K562 (cell line): ENCODE measurements at regions not wholly inside any gene's neighbourhood (a gene's known extent, or its start where the extent isn't known, plus 50 kb on each side); places are given as distances from the start of the nearest gene placed in this dataset.

Experiments used
- ATAC-seq: fragments of 200-7000 bp; cut with Tn5 transposase; 3 replicates; pipeline ENCODE4 v1.9.1; 2020; ENCODE audit warnings: moderate library complexity
- BruUV-seq: library from RNA; stranded (reverse); fragments of 400-500 nt; replicated peaks from 2 replicates; lab custom pipeline; 2021; lab: Mats Ljungman, UMichigan
- CTCF ChIA-PET: fragments of 300-600 bp; formaldehyde crosslinking; extraction: SDS; loops from one replicate; lab custom pipeline; 2021; ENCODE audit warnings: low intra/inter-chr PET ratio; lab: Yijun Ruan, JAX
- POLR2A ChIA-PET: fragments of 300-600, 350-650 bp; sonication (Branson Sonifier 250); formaldehyde crosslinking; extraction: SDS; loops from one replicate; lab custom pipeline; 2021; ENCODE audit warnings: antibody characterized with exemption, inconsistent platforms; lab: Yijun Ruan, JAX
- DNase-seq, 4 experiments: peaks; one replicate each; pipeline versions ENCODE4 v3.0.0 to v3.0.0-alpha.2; 2011 to 2018; ENCODE audit warnings: low spot score in 3 of 4, mixed read lengths in 3 of 4; ENCODE audit errors: extremely low read depth in 1 of 4
- FAIRE-seq: peaks from 2 replicates; lab custom pipeline; 2011; peaks lifted over from hg19 to GRCh38; lab: Jason Lieb, UNC
- H2AFZ ChIP-seq: 2 replicates; pipeline ENCODE4 v1.6.0; 2011; ENCODE audit warnings: low read depth, low read length, control low read depth, inconsistent platforms
- H3K27ac ChIP-seq: fragments of 200-600 bp; 3 replicates; pipeline ENCODE4 v1.8.0; 2011; ENCODE audit warnings: low read depth, mild to moderate bottlenecking, control low read depth, inconsistent platforms, low read length, moderate library complexity, mixed read lengths; ENCODE audit errors: extremely low read depth
- H3K27me3 ChIP-seq, 2 experiments: fragments of 300-600 bp in 1 of 2; 2 replicates in 1 of 2; 3 replicates in 1 of 2; pipeline versions ENCODE4 v1.6.0 to v1.8.0; 2011; ENCODE audit warnings: inconsistent platforms in 2 of 2, low read length in 2 of 2, mild to moderate bottlenecking in 1 of 2, mixed read lengths in 1 of 2, moderate library complexity in 1 of 2; ENCODE audit not compliant: control insufficient read depth in 2 of 2, insufficient read depth in 2 of 2
- H3K36me3 ChIP-seq: fragments of 300-600 bp; 3 replicates; pipeline ENCODE4 v1.8.0; 2011; ENCODE audit warnings: mild to moderate bottlenecking, low read length, inconsistent platforms; ENCODE audit not compliant: control insufficient read depth, insufficient read depth
- H3K4me1 ChIP-seq, 2 experiments: fragments of 200-600 bp in 1 of 2; replicated peaks in 1 of 2; 2 replicates in 1 of 2; 3 replicates in 1 of 2; pipeline versions ENCODE4 v1.5.1 to v1.8.0; 2011; ENCODE audit warnings: inconsistent platforms in 2 of 2, low read length in 2 of 2, mild to moderate bottlenecking in 1 of 2, mixed read lengths in 1 of 2, moderate library complexity in 1 of 2; ENCODE audit not compliant: control insufficient read depth in 2 of 2, insufficient read depth in 2 of 2
- H3K4me2 ChIP-seq: 2 replicates; pipeline ENCODE4 v1.6.1; 2011; ENCODE audit warnings: low read length, control low read depth, inconsistent platforms, mixed read lengths; ENCODE audit not compliant: insufficient read depth
- H3K4me3 ChIP-seq: fragments of 200-600 bp; sonication (generic), shearing (Covaris generic); 2 replicates; pipeline ENCODE4 v1.5.1; 2016; ENCODE audit warnings: control low read depth, inconsistent platforms
- H3K79me2 ChIP-seq: fragments of 200-600 bp; 3 replicates; pipeline ENCODE4 v1.8.0; 2011; ENCODE audit warnings: low read length, inconsistent platforms; ENCODE audit not compliant: control insufficient read depth, insufficient read depth
- H3K9ac ChIP-seq, 2 experiments: 2 replicates each; pipeline versions ENCODE4 v1.6.0 to v1.6.1; 2011; ENCODE audit warnings: low read depth in 2 of 2, low read length in 2 of 2, control low read depth in 1 of 2, inconsistent platforms in 1 of 2, mild to moderate bottlenecking in 1 of 2, mixed read lengths in 1 of 2; ENCODE audit not compliant: insufficient read depth in 1 of 2
- H3K9me1 ChIP-seq: one replicate; pipeline ENCODE4 v1.6.0; 2011; ENCODE audit warnings: inconsistent platforms, mild to moderate bottlenecking, low read length, moderate library complexity; ENCODE audit not compliant: control insufficient read depth, insufficient read depth
- H3K9me3 ChIP-seq: replicated peaks from 2 replicates; pipeline ENCODE4 v1.5.1; 2011; ENCODE audit warnings: low read depth, low read length, inconsistent platforms; ENCODE audit not compliant: control insufficient read depth, insufficient read depth
- H4K20me1 ChIP-seq: replicated peaks from 2 replicates; pipeline ENCODE4 v1.6.1; 2011; ENCODE audit warnings: low read length, inconsistent platforms, mixed read lengths; ENCODE audit not compliant: control insufficient read depth, insufficient read depth
- CREB3 ChIP-seq: fragments of 450-650 bp; conservative IDR thresholded peaks from 2 replicates; pipeline ENCODE4 v1.6.1; 2016; ENCODE audit warnings: missing genetic modification characterization, low read depth, mild to moderate bottlenecking, missing compliant biosample characterization, moderate library complexity
- CTCF ChIP-seq, 3 experiments: IDR thresholded peaks in 2 of 3; conservative IDR thresholded peaks in 1 of 3; 2 replicates each; pipeline ENCODE4 v1.5.1; 2011 to 2012; ENCODE audit warnings: low read length in 3 of 3, mild to moderate bottlenecking in 3 of 3, control low read depth in 2 of 3, improper control_type of control experiment in 1 of 3, inconsistent platforms in 1 of 3, low read depth in 1 of 3, mixed read lengths in 1 of 3, moderate library complexity in 1 of 3; ENCODE audit not compliant: insufficient read depth in 2 of 3
- FOXP4 ChIP-seq: sonication (generic); formaldehyde crosslinking; IDR thresholded peaks from 2 replicates; pipeline ENCODE4 v1.8.0; 2022; ENCODE audit warnings: mild to moderate bottlenecking, missing genetic modification reagents, borderline replicate concordance
- L3MBTL2 ChIP-seq: fragments of 450-650 bp; IDR thresholded peaks from 2 replicates; pipeline ENCODE4 v1.6.1; 2016; ENCODE audit warnings: mild to moderate bottlenecking, moderate library complexity
- MTA3 ChIP-seq: fragments of 450-650 bp; formaldehyde crosslinking; IDR thresholded peaks from 2 replicates; pipeline ENCODE4 v1.6.1; 2017; ENCODE audit warnings: mild to moderate bottlenecking, borderline replicate concordance
- NR2C1 ChIP-seq, 2 experiments: fragments of 450-650 bp; IDR thresholded peaks; 2 replicates each; pipeline ENCODE4 v1.6.1; 2017; ENCODE audit warnings: mild to moderate bottlenecking in 2 of 2, antibody characterized with exemption in 1 of 2, inconsistent platforms in 1 of 2, missing compliant biosample characterization in 1 of 2, missing genetic modification characterization in 1 of 2
- TEAD4 ChIP-seq, 2 experiments: sonication (generic) in 1 of 2; formaldehyde crosslinking in 1 of 2; IDR thresholded peaks; 2 replicates each; pipeline versions ENCODE4 v1.6.1 to v1.8.0; 2012 to 2022; ENCODE audit warnings: borderline replicate concordance in 1 of 2, inconsistent platforms in 1 of 2, low read length in 1 of 2, mild to moderate bottlenecking in 1 of 2, missing genetic modification reagents in 1 of 2
- WHSC1 ChIP-seq: IDR thresholded peaks from one replicate; pipeline ENCODE4 v1.6.1; 2012; ENCODE audit warnings: low read length, control low read depth, inconsistent platforms
- YY1 ChIP-seq, 3 experiments: IDR thresholded peaks; 2 replicates each; pipeline ENCODE4 v1.6.1; 2011; ENCODE audit warnings: low read length in 2 of 3, mild to moderate bottlenecking in 2 of 3, moderate library complexity in 2 of 3, borderline replicate concordance in 1 of 3, control low read depth in 1 of 3, low read depth in 1 of 3; ENCODE audit not compliant: insufficient read depth in 3 of 3, insufficient replicate concordance in 2 of 3, control insufficient read depth in 1 of 3, insufficient read length in 1 of 3; ENCODE audit errors: extremely low read depth in 1 of 3
- ZBTB33 ChIP-seq: sonication (generic); formaldehyde crosslinking; IDR thresholded peaks from 2 replicates; pipeline ENCODE4 v1.8.1; 2023; ENCODE audit warnings: mild to moderate bottlenecking, missing genetic modification reagents
- WGBS: fragments of 100-300 bp; shearing (Covaris generic); methylation state at CpG from one replicate; pipeline ENCODE4 v1.1.6; 2016; ENCODE audit warnings: low coverage, mixed read lengths; ENCODE audit not compliant: insufficient coverage; ENCODE audit errors: missing lambda C conversion rate; 5-methylcytosine and 5-hydroxymethylcytosine counted together
- in situ Hi-C: fragments of 300-500 bp; cut with MboI; formaldehyde crosslinking; loops from 4 replicates; pipeline ENCODE4 v1.15.0; 2018; ENCODE audit warnings: inconsistent platforms, mixed read lengths
- intact Hi-C: fragments of 100-400 bp; cut with micrococcal nuclease; formaldehyde crosslinking; loops from 2 replicates; pipeline ENCODE4 v1.14.2; 2022

GRCh38 chr1:65539266-65540131, 119.0 kb downstream of the LEPR start:
- ATAC-seq (peak; percentile 74), DNase-seq (peak in 1 of 4 experiments; percentile 52), FAIRE-seq (no peak)
- POLR2A ChIA-PET = interaction anchor here (1.0 to 3.1 kb wide), 4 partner anchors 10 to 22 kb away, joined by 3 to 10 read pairs (median 3); no protein-coding TSS in a partner anchor
- H3K79me2 ChIP-seq = peaks cover 90% of the 10 kb centered on the region
- no peaks in the 10 kb centered on the region for H4K20me1 ChIP-seq
- no peak overlapping the region for H3K4me3 ChIP-seq
- H3K27ac ChIP-seq = peak overlapping the region; percentile 82
- H3K9ac ChIP-seq = peak overlapping the region; percentile 47 to 49; a peak in 3 of 4 replicates
- no peaks in the 10 kb centered on the region for H3K9me1 ChIP-seq
- intact Hi-C loops = no loop called here
- peak overlapping the region; percentile 68 for H3K4me2 ChIP-seq
- no TSS peak for BruUV-seq
- no peaks in the 10 kb centered on the region for H3K27me3 ChIP-seq
- in situ Hi-C loops = no loop called here
- H2AFZ ChIP-seq = peak overlapping the region; percentile 40
- H3K4me1 ChIP-seq = peaks cover 10 to 27% of the 10 kb centered on the region in 2 experiments
- CTCF ChIA-PET = no interaction called here
- H3K36me3 ChIP-seq = peaks cover 26% of the 10 kb centered on the region
- 45% methylated on average over 5 of the region's 5 CpGs for WGBS
- H3K9me3 ChIP-seq = no peaks in the 10 kb centered on the region; the same call in 1 of the 2 replicates
- 0 out of 2 replicates have a peak, but pooled peaks have one; percentile 15 for TF ChIP-seq MTA3
- TF ChIP-seq WHSC1 = no peak
- TF ChIP-seq TEAD4 (IDR thresholded peaks at IDR 0.05; ENCODE audit: low read length) = peak; percentile 8; the same call in 1 of the 2 replicates
- TF ChIP-seq TEAD4 (CRISPR knock-in tag; IDR thresholded peaks at IDR 0.05; ENCODE audit: borderline replicate concordance) = no peak
- no peak for TF ChIP-seq FOXP4 (CRISPR knock-in tag)
- TF ChIP-seq ZBTB33 (CRISPR knock-in tag) = no peak
- TF ChIP-seq NR2C1 (IDR thresholded peaks at IDR 0.05) = no peak
- 0 out of 2 replicates have a peak, but pooled peaks have one; percentile 15 for TF ChIP-seq NR2C1 (tag; IDR thresholded peaks at IDR 0.05)
- peak; percentile 48; the same call in 1 of the 2 replicates for TF ChIP-seq CREB3 (tag)
- peak; percentile 37; the same call in 1 of the 2 replicates for TF ChIP-seq L3MBTL2
- TF ChIP-seq YY1 (IDR thresholded peaks at IDR 0.05; ENCODE audit: borderline replicate concordance in 1 of 3, control insufficient read depth in 1 of 3, extremely low read depth in 1 of 3, insufficient read depth in 3 of 3, insufficient read length in 1 of 3, insufficient replicate concordance in 2 of 3, low read depth in 1 of 3, low read length in 2 of 3) = peak in 1 of 3 experiments; percentile 59
- TF ChIP-seq CTCF (IDR thresholded peaks at IDR 0.05 in 2 of 3, conservative IDR thresholded peaks at IDR 0.05 in 1 of 3; ENCODE audit: insufficient read depth in 2 of 3, low read depth in 1 of 3, low read length in 3 of 3) = no peak
